GM18508 (cell line): ENCODE measurements at regions not wholly inside any gene's neighbourhood (a gene's known extent, or its start where the extent isn't known, plus 50 kb on each side); places are given as distances from the start of the nearest gene placed in this dataset.
"Not testable (repeated sequence)": the region's sequence is repeated elsewhere in the genome, so short reads cannot be mapped to it uniquely, and the experiment has no call there.

Experiments used
- ATAC-seq: cut with Tn5 transposase; IDR thresholded peaks from one replicate; pipeline ENCODE4 v1.9.1; 2021; ENCODE audit warnings: moderate number of reproducible peaks; ENCODE audit not compliant: insufficient read depth, unreplicated experiment

DNA sequence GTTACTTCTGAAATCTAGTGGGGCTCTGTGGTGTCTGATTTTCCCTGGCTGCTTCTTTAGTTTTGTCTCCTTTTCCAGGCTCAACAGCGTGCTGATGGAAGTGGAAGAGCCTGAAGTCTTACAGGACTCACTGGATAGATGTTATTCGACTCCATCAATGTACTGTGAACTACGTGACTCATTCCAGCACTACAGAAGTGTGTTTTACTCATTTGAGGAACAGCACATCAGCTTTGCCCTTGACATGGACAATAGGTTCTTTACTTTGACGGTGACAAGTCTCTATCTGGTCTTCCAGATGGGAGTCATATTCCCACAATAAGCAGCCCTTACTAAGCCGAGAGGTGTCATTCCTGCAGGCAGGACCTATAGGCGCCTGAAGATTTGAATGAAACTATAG, 51.1 kb downstream of the NBPF8 start:
- ATAC-seq, result not testable (repeated sequence)

DNA sequence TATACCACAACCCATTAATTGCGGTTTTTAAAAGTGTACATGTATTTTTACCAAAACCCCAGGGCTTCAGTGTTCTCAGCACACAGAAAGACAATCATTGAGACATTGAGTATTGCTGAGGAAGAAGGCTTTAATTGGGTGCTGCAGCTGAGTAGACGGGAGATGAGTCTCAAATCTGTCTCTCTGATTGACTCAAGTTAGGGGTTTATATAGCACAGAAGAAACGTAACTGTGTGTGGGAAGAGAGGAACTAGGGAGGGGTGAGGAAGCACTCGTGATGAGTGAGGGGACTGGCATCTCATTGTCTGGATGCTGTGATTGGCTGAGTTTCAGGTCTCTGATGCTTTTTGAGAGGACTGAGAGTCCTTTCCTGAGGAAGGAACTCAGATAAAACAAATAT, 62.8 kb downstream of the NBPF8 start:
- not testable (repeated sequence) for ATAC-seq

DNA sequence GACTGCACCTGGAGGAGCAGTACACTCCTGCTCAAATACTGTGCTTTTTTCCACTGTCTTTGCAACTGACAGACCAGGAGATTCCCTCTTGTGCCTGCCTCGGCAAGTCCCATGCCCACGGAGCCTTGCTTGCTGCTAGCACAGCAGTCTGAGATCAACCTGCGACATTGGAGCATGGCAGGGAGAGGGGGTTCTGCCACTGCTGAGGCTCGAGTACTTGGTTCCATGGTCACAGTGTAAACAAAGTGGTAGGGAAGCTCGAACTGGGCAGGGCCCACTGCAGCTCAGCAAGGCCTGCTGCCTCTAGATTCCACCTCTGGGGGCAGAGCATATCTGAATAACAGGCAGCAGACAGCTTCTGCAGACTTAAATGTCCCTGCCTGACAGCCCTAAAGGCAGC, 63.6 kb downstream of the NBPF8 start:
- ATAC-seq, result not testable (repeated sequence)

DNA sequence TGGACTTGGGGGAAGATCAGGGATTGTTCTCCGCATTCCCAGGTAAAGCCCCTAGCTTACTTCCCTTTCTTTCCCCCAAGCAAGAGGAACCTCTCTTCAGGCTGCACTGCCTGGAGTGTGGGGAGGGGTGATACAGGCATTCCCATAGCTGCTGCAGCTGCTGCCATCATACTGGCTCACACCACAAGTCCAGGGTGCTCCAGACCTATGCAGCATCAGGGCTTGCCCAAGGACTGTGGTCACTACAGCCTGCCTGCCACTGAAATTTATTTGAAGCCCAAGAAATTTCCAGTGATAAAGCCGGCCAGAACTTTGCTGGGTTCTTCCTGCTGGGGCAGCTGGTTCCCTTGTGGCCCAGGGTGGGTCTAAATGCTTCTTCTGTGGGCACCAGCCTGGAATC, 72.7 kb downstream of the NBPF8 start:
- ATAC-seq, result not testable (repeated sequence)

DNA sequence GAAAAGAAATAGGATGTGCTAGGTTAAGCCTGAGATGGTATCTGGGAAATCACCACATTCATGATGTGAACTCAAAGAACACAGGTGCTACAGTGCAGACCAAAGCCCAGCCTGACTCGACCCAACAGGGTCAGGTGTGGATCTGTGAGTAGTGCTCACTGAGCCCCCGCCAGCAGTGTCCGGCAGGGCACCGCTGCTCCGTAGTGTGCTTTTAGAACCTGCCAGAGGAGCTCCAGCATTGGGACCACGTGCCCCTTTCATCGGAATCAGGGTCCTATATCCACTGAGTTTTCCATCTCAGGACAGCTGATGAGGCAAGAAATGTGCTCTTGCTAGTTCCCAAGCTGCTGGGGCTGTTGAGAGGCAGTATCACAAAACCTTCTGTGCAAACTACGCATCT, 74.4 kb downstream of the NBPF8 start:
- ATAC-seq, result not testable (repeated sequence)

DNA sequence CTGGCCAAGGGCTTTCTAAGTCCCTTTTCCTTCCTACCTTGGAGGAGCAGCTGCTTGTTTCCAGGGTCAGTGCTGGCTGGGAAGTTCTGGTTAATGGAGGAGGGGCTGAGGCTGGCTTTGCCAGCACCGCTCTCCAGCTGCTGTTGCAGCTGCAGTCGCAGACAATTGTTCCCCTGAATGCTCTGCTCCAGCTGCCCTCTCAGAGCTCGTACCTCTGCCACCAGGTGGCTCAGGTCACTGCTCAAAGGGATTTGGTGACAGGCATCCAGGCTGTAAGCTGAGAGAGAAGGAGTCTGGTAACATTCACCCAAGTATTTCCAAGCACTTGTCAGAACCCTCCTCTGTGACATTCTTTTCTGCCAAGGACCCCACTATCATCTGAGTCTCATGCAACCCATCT, 82.3 kb downstream of the NBPF8 start:
- ATAC-seq, result not testable (repeated sequence)

DNA sequence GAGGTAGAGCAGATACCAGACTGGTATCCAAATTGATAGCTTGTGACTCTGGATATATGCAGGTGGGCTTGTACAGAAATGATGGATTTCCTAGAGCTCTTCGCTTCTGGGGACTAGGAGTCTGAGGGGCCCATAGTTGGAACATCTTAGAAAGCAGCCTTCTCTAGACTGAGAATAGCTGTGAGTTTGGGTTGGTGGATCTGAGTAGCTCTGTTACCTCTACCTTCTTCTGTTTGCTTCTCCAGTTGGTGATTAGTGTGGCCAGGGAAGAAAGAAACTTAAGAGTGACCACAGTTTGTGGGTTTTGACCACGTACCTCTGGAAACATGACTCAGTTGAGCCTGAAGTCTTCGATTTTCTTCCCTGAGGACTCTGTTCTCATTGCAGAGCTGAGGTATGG, 88.4 kb downstream of the NBPF8 start:
- not testable (repeated sequence) for ATAC-seq

DNA sequence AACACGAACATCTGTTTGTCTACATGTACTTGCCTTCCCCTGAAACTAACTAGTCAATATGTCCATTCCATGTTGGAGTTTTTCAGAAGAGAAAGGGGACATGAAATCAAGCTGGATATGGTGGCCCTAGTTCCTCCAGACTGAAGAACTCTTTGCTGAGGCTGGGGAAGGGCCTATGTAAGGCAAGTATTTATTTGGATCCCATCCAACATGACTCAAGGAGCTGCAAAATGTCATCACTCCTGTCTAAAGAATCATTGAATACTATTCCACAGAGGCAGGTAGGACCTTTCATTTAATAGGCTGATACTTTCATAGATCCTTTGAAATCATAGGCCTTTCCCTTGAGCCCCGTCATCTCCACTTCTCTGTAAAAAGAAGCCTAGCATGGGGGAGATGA, 91.5 kb downstream of the NBPF8 start:
- ATAC-seq, result not testable (repeated sequence)

DNA sequence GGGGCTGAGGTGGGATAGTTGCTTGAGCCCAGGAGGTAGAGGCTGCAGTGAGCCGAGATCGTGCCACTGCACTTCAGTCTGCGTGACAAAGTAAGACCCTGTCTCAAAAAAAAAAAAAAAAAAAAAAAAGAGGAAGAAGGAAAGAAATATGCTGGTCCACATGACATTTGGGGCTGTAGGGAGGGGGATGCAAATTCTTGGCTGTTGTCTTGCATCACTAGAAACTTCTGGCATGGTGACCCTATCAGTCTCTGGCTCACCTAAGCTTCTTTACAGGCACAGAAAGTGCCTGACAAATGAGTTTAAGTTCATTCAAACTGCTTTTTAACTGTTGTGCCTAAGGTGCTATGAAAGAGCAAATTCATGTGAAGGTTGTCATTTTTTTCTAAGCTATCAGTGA, 93.5 kb downstream of the NBPF8 start:
- not testable (repeated sequence) for ATAC-seq

DNA sequence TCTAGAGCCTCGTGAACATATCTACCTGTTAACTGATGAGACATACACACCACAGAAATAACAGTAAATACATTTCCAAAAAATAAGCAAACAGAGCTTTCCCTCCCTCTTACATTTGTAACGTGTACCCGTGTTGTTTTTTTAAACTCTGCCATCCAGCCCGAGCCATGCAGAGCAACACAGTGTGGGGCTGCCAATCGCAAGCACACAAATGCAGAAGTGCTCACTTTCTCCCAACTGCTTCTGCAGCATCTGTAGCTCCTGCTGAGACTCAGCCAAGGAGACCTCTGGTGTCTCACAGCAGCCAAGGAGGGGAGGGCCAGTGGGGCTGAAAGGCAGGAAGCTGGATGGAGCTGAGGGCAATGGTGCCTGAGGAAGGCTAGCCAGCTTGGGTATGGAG, 94.4 kb downstream of the NBPF8 start:
- not testable (repeated sequence) for ATAC-seq

DNA sequence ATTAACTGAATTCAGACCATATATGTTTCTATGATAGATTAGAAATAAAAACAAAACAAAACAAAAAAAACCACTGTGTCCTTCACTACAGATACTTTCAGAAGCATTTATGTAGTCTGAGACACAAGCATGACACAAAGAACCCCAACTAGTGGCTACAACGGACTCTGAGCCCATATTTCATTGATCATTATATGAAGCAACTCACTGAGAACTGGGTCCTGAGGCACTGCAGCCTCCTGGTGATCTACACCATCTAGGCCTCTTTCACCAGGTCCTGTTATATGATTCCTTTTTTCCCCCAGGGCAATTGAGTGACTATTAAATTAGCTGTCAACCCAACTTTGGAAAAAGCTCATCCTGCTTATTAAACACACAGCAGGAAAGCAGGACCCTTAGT, 98.3 kb downstream of the NBPF8 start:
- not testable (repeated sequence) for ATAC-seq

DNA sequence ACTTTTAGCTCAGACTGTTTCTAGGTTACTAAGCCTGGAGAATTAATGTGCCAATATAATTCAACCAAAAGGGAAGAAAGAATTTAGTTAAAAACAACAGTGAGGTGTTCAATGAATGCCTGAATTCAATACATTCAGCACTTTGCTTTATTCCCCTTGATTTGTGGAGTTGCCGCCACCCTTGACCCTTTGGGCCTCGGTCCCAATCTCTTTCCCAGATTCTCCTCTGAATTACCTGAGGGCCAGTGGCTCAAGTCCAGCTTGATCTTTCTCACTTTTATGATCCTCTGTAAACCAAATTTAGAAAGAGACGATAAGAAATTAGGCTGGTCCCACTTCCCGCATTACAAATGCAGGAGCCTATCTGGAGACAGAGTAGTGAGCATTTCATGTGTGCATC, 98.7 kb downstream of the NBPF8 start:
- not testable (repeated sequence) for ATAC-seq

DNA sequence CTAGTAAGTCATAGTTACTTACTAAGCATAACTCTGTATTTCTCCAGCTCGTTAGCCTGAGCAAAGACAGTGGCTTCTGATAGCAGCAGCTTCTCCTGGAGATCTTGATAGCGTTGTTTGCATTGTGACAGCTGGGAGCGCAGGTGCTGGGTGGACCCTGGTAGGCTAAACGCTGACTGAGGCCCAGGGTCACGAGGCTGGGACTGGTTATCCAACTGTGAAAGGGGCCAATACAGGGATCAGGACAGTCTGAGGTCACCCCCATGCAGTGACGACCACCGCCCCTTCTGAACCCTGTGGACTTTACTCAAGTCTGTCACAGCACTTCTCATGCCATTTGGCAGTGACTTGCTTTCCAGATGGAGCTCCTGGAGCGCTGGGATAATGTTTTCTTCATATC, 104.4 kb downstream of the NBPF8 start:
- not testable (repeated sequence) for ATAC-seq

DNA sequence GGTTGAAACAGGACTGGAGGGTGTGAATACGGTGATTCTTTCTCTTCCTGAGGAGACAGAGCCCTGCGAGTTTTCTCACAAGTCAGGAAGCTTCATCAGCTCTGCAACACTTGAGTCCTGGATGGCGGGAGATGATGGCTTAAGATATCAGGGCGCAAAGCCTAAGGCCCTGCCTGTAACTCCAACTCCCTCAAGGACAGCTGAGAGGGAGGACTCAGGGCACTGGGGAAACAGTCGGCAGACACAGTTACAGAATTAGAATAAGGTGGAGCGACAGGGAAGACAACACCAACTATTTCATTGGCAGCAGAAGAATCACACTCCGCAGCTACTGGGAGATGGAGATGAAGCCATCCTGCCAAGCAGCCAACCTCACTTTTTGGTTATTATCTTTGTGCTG, 109.6 kb downstream of the NBPF8 start:
- ATAC-seq, result not testable (repeated sequence)

DNA sequence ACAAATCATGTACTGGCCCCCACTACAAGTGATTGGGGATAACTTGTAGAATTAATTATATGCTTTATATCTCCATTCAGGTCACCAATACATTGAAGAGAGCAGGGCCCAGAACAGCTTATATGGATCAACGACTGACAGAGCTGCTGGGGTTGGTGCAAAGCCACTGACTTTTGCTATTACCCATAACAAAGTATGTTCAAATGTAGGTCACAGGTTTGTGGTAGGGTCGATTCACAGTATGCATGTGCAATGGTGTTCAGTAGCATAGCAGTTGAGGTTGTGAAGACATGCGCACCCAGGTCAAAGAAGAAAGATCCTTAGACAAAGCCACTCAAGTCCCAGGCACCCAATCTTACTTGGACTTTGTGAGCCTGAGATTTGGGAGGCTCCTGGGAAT, 110.6 kb downstream of the NBPF8 start:
- ATAC-seq, result not testable (repeated sequence)

DNA sequence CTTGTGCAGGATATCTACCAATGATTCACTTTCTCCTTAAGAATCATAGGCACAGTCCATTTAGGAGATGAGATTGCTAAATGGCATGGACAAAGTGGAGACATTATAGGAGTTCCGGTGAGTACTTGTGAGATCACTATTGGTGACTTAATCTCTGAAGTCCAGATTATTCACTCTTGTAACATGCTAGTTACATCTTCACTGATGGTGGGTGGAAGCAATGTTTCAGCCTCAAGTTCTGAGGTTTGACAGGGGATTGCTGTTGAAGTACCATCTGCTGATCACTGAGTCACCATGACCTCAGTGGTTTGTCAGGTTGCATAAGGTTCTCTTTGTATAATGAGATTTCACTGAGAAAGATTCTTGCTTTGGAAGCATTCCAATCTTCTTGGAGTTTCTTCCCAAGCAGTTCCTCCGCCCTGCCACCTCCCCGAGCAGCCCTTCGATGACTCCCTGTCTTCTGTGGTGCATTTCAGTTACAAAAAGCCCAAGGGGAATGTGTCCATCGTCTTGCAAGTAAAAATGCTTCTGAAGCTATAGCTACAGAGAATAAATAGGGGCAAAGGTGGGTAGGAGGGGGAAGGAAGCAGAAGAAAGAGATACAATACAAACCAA, 114.7 kb downstream of the NBPF8 start:
- ATAC-seq, result not testable (repeated sequence)

DNA sequence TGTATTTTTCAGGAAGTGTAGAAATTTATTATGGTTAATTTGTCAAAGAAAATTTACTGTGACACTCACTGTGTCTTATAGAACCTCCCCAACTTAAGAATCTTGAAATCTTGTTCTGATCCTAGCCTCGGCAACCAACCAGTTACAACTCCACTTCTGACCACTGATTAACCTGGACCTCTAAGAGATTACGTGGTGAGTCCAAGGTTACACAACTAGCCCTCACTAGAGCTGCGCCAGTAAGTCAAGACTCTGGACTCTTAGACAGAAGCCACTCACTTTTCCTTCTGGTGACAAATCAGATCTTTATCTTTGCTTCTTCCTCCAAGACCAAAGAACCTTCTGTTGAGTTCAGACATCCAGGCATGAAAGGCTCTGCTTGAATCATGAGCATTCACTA, 116.6 kb downstream of the NBPF8 start:
- not testable (repeated sequence) for ATAC-seq

DNA sequence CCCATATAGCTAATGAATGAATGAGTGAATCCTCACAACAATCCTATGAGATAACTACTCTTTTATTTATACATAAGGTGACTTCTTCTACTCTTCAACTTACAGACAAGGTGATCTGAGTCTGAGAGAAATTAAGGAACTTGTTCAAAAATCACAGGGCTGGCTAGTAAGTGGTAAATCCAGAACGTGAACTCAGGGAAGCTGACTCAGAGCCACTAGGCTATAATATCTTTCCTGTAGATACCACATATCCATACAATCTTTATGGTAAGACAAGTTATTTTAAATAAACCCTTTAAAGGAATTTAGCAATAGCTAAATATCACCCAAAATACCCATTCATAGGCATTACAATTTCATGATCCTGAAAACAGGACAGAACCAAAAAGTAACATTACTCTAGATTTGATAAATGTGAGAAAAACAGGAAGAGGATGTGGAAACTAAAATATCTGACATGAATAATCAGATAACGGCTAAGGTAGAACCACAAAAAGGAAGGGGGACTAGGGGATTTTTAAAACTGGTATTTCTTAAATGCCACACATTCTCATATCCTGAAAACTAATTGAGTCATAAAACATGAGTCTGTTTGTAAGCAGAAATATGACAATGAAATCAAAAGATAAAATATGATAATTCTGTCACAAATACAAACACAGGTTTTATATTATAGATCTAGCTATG, 119.7 kb downstream of the NBPF8 start:
- peak; percentile 67 for ATAC-seq

DNA sequence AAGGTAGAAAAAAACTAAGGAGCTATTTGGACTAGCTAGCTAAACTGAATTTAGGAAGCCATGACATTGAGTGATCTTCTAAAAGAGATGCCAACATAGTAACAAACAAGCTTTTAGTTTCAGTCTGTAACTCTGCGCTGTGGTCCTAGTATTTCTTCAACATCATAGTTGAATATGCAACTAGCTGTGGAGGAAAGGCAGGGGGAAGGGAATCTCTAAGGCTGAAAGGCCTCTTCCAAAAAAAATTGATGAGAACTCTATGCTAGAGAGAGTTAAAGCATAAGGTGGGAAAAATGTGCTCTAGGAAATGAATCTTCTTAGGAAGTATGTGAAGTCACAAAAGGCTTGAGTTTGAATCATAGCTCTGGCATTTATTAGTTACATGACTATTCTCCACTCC, 120.2 kb downstream of the NBPF8 start:
- ATAC-seq, result peak; percentile 75

DNA sequence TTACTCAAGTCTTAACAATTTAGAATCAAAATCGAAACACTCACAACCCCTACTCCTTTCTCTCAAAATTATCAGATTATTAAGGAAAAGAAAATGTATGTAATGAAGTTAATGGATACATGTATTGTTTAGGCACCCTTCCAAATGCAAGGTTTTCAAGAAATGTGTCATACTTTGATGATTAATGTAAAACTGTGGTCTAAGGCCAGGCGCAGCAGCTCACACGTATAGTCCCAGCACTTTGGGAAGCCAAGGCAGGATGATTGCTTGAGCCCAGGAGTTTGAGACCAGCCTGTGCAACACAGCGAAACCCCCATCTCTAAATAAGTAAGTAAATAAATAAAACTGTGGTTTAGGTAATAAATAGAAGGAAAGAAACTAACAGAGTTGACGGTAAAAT, 126.6 kb downstream of the NBPF8 start:
- ATAC-seq, result not testable (repeated sequence)

DNA sequence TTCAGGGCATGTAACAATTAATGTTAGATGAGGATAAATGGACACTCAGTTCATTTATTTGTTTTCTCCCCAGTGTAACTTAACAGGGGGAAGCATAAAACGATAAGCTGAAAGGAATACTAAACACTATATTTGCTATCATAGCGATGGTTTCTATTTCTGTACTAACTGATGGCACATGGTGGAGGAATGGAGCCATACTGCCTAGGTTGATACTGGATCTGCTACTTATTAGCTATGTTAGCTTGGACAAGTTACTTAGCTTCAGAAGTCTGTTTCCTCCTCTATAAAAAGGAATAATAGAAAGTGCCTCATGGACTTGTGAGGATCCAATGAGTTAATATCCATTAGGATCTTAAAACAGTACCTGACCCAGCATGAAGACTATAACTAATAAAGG, 127.5 kb downstream of the NBPF8 start:
- not testable (repeated sequence) for ATAC-seq

DNA sequence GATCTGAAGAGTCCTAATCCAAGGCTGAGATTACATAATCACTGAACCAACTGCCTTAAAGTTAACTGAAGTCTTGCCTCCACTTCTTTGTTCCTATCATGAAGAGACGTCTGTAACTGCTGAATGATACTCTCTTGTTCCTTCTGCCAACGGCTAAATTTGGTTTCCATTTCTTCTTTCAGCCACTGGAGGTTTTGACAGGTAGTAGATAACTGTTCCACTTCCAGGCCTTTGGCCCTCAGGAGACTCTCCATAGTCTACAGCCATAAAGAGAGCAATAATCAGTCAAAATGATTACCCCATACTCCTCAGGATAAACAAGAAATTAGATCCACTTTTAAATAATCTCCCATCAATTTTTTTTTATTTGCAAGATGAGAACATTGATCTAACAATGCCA, 128.1 kb downstream of the NBPF8 start:
- ATAC-seq, result not testable (repeated sequence)
